PC-9 (cell line): ENCODE measurements at regions not wholly inside any gene's neighbourhood (a gene's known extent, or its start where the extent isn't known, plus 50 kb on each side); places are given as distances from the start of the nearest gene placed in this dataset.

Experiments used
- BruUV-seq: library from RNA; stranded (reverse); fragments of 400-500 nt; replicated peaks from 2 replicates; lab custom pipeline; 2021; lab: Mats Ljungman, UMichigan
- CTCF ChIA-PET: fragments of 300-600 bp; sonication (Branson Sonifier 250); formaldehyde crosslinking; loops from one replicate; lab custom pipeline; 2022; ENCODE audit warnings: antibody characterized with exemption; lab: Charles Lee
- POLR2A ChIA-PET: fragments of 300-600 bp; sonication (Branson Sonifier 250); formaldehyde crosslinking; loops from one replicate; lab custom pipeline; 2022; ENCODE audit warnings: antibody characterized with exemption; ENCODE audit not compliant: unreplicated experiment; lab: Charles Lee
- DNase-seq, 2 experiments: peaks; one replicate each; pipeline versions ENCODE4 v3.0.0 to v3.0.0-alpha.2; 2015 to 2022; ENCODE audit warnings: mixed read lengths in 1 of 2
- H2AFZ ChIP-seq: fragments of 200-600 bp; sonication (generic); 2 replicates; pipeline ENCODE4 v1.8.1; 2017; ENCODE audit warnings: antibody characterized with exemption
- H3F3A ChIP-seq: fragments of 200-600 bp; sonication (generic); 2 replicates; pipeline ENCODE4 v1.8.1; 2017; ENCODE audit warnings: antibody characterized with exemption, mild to moderate bottlenecking, low read depth; ENCODE audit not compliant: insufficient read depth
- H3K27ac ChIP-seq: fragments of 200-600 bp; sonication (generic); 2 replicates; pipeline ENCODE4 v1.6.1; 2016; ENCODE audit warnings: mixed run types
- H3K27me3 ChIP-seq: fragments of 200-600 bp; sonication (generic); 2 replicates; pipeline ENCODE4 v1.6.1; 2016; ENCODE audit warnings: low read depth, mixed run types; ENCODE audit not compliant: insufficient read depth
- H3K36me3 ChIP-seq: fragments of 200-600 bp; sonication (generic); 2 replicates; pipeline ENCODE4 v1.6.1; 2016; ENCODE audit warnings: low read depth, mixed run types
- H3K4me1 ChIP-seq: fragments of 200-600 bp; sonication (generic); replicated peaks from 2 replicates; pipeline ENCODE4 v1.6.1; 2016; ENCODE audit warnings: mixed run types; ENCODE audit not compliant: insufficient read depth
- H3K4me2 ChIP-seq: fragments of 200-600 bp; sonication (generic); 2 replicates; pipeline ENCODE4 v1.6.1; 2017; ENCODE audit warnings: mixed run types
- H3K4me3 ChIP-seq: fragments of 200-600 bp; sonication (generic); 2 replicates; pipeline ENCODE4 v1.6.1; 2016; ENCODE audit warnings: mixed run types
- H3K79me2 ChIP-seq: fragments of 200-600 bp; sonication (generic); 2 replicates; pipeline ENCODE4 v1.6.1; 2017; ENCODE audit warnings: low read depth, mixed run types
- H3K9me2 ChIP-seq: fragments of 200-600 bp; sonication (generic); 2 replicates; pipeline ENCODE4 v1.8.1; 2017; ENCODE audit warnings: mild to moderate bottlenecking; ENCODE audit not compliant: insufficient read depth
- H3K9me3 ChIP-seq: fragments of 200-600 bp; sonication (generic); 2 replicates; pipeline ENCODE4 v1.8.1; 2016; ENCODE audit warnings: low read depth; ENCODE audit not compliant: insufficient read depth
- H4K20me1 ChIP-seq: fragments of 200-600 bp; sonication (generic); 2 replicates; pipeline ENCODE4 v1.8.1; 2017; ENCODE audit not compliant: insufficient read depth
- EZH2 ChIP-seq: fragments of 200-600 bp; sonication (generic); IDR thresholded peaks from 2 replicates; pipeline ENCODE4 v1.8.0; 2017; ENCODE audit warnings: antibody characterized with exemption, low read depth
- intact Hi-C: fragments of 100-400 bp; cut with micrococcal nuclease; formaldehyde crosslinking; loops from one replicate; pipeline ENCODE4 v1.10.0; 2022; ENCODE audit not compliant: unreplicated experiment
- TF ChIP-seq, protein P1 (sequence below): fragments of 200-600 bp; sonication (generic); conservative IDR thresholded peaks from 2 replicates; pipeline ENCODE4 v1.6.1; 2017; ENCODE audit warnings: mixed run types, antibody characterized with exemption, mild to moderate bottlenecking, moderate library complexity

DNA sequence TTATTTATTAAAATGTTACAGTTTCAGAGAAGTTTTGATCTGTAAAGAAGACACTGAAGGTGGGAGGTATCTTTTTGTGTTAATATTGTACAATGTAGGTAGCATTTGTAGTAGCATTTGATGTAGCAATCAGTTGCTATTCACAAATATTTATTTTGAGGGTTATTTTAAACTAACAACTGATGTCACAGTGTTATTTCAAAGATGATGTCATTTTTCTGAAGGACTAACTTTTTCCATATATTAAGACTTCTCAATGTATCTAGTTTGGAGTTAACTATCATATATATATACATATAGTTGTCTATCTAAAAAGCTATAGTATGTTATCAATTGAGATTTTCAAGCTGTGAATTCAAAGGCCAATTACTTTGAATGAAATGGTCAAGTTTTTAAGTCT lies 1003.3 kb downstream of the DSC3 start:
- Histone ChIP-seq H3K4me1 (no peaks in the 10 kb centered on the region), H3K27me3 (no peaks in the 10 kb centered on the region), H3K36me3 (no peaks in the 10 kb centered on the region), H4K20me1 (no peaks in the 10 kb centered on the region), H3K27ac (no peak overlapping the region), H2AFZ (no peak overlapping the region), H3K4me2 (no peak overlapping the region), H3K9me3 (no peaks in the 10 kb centered on the region), H3K79me2 (no peaks in the 10 kb centered on the region), H3F3A (no peaks in the 10 kb centered on the region), H3K9me2 (no peaks in the 10 kb centered on the region), H3K4me3 (no peak overlapping the region)
- ChIA-PET CTCF (no interaction called here), POLR2A (no interaction called here)
- no peak for DNase-seq
- TF ChIP-seq EZH2 = no peak
- TF ChIP-seq, protein P1, sequence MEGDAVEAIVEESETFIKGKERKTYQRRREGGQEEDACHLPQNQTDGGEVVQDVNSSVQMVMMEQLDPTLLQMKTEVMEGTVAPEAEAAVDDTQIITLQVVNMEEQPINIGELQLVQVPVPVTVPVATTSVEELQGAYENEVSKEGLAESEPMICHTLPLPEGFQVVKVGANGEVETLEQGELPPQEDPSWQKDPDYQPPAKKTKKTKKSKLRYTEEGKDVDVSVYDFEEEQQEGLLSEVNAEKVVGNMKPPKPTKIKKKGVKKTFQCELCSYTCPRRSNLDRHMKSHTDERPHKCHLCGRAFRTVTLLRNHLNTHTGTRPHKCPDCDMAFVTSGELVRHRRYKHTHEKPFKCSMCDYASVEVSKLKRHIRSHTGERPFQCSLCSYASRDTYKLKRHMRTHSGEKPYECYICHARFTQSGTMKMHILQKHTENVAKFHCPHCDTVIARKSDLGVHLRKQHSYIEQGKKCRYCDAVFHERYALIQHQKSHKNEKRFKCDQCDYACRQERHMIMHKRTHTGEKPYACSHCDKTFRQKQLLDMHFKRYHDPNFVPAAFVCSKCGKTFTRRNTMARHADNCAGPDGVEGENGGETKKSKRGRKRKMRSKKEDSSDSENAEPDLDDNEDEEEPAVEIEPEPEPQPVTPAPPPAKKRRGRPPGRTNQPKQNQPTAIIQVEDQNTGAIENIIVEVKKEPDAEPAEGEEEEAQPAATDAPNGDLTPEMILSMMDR = no peak
- BruUV-seq = no TSS peak
- intact Hi-C loops = no loop called here

- Histone ChIP-seq H3K4me2 (no peak overlapping the region), H3K4me1 (no peaks in the 10 kb centered on the region), H4K20me1 (no peaks in the 10 kb centered on the region), H3K79me2 (no peaks in the 10 kb centered on the region), H3K9me3 (no peaks in the 10 kb centered on the region), H3K27me3 (no peaks in the 10 kb centered on the region), H2AFZ (no peak overlapping the region), H3F3A (no peaks in the 10 kb centered on the region), H3K4me3 (no peak overlapping the region), H3K27ac (no peak overlapping the region), H3K9me2 (no peaks in the 10 kb centered on the region), H3K36me3 (no peaks in the 10 kb centered on the region)
- TF ChIP-seq EZH2 = no peak
- TF ChIP-seq, protein P1 = no peak
- no TSS peak for BruUV-seq
- DNase-seq = no peak
- intact Hi-C loops = no loop called here
- POLR2A ChIA-PET = no interaction called here
- CTCF ChIA-PET = no interaction called here
Observed at GRCh38 chr18:30034818-30035217, 1007.7 kb downstream of the DSC3 start.

DNA sequence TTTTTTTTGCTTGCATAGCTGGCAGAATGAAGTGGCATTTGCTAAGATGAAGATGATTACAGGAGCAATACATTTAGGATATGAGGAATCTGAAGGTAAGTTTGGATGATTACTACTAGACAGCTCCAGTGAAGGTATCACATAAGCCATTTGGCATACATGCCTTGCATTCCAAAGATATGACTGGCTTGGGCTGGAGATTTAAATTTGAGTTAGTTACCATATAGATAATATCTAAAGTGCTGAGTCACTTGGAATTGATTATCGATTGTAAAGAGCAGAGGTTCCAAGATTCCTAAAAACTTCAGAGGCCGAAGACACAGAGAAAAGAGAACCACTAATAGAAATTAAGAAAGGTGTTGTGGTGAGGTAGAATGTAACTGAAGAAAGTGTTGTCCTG lies 1026.4 kb downstream of the DSC3 start:
- DNase-seq = peak in 1 of 2 experiments; percentile 37
- Histone ChIP-seq H4K20me1 (no peaks in the 10 kb centered on the region), H3K9me3 (no peaks in the 10 kb centered on the region), H3K4me1 (peaks cover 16% of the 10 kb centered on the region), H3K9me2 (no peaks in the 10 kb centered on the region), H3K4me2 (0 out of 2 replicates have a peak overlapping the region, but pooled peaks have one; percentile 11), H2AFZ (0 out of 2 replicates have a peak overlapping the region, but pooled peaks have one; percentile 25), H3K36me3 (no peaks in the 10 kb centered on the region), H3K79me2 (no peaks in the 10 kb centered on the region), H3F3A (no peaks in the 10 kb centered on the region), H3K4me3 (no peak overlapping the region), H3K27me3 (no peaks in the 10 kb centered on the region), H3K27ac (no peak overlapping the region)
- CTCF ChIA-PET = no interaction called here
- TF ChIP-seq, protein P1 = no peak
- no peak for TF ChIP-seq EZH2
- intact Hi-C loops = no loop called here
- POLR2A ChIA-PET = no interaction called here
- BruUV-seq = no TSS peak
